ENCODE measurements at regions not wholly inside any gene's neighbourhood (a gene's known extent, or its start where the extent isn't known, plus 50 kb on each side); places are given as distances from the start of the nearest gene placed in this dataset.
"Not testable (repeated sequence)": the region's sequence is repeated elsewhere in the genome, so short reads cannot be mapped to it uniquely, and the experiment has no call there.

GRCh38 chr2:185274718-185275484 lies 463.7 kb upstream of the FSIP2 start:
- DNase-seq: no peak

- DNase-seq: not testable (repeated sequence)
These were observed 462.6 kb upstream of the FSIP2 start for GRCh38 chr2:185275979-185276378.

GRCh38 chr2:185278761-185279160 lies 459.8 kb upstream of the FSIP2 start:
- DNase-seq: no peak

- no peak for DNase-seq
These were observed 458.6 kb upstream of the FSIP2 start for GRCh38 chr2:185279999-185280398.

GRCh38 chr2:185284696-185285095 lies 453.9 kb upstream of the FSIP2 start:
- no peak for DNase-seq

- not testable (repeated sequence) for DNase-seq
These were observed 448.6 kb upstream of the FSIP2 start for GRCh38 chr2:185290012-185290411.

GRCh38 chr2:185291035-185291647 lies 447.5 kb upstream of the FSIP2 start:
- DNase-seq: peak; percentile 10 to 16

- no peak for DNase-seq
These were observed 438.7 kb upstream of the FSIP2 start for GRCh38 chr2:185299867-185300266.

GRCh38 chr2:185306119-185306518 lies 432.5 kb upstream of the FSIP2 start:
- no peak for DNase-seq

GRCh38 chr2:185316383-185316782 lies 422.2 kb upstream of the FSIP2 start:
- DNase-seq: no peak

- no peak for DNase-seq
These were observed 420.3 kb upstream of the FSIP2 start for GRCh38 chr2:185318271-185318724.

- no peak for DNase-seq
These were observed 402.7 kb upstream of the FSIP2 start for GRCh38 chr2:185335879-185336278.

- DNase-seq: no peak
These were observed 401.6 kb upstream of the FSIP2 start for GRCh38 chr2:185337033-185337432.

- DNase-seq: no peak
These were observed 400.5 kb upstream of the FSIP2 start for GRCh38 chr2:185338104-185338503.

- no peak for DNase-seq
These were observed 391.2 kb upstream of the FSIP2 start for GRCh38 chr2:185347445-185347844.

- no peak for DNase-seq
These were observed 377.8 kb upstream of the FSIP2 start for GRCh38 chr2:185360776-185361175.

- no peak for DNase-seq
These were observed 366.4 kb upstream of the FSIP2 start for GRCh38 chr2:185372188-185372587.

GRCh38 chr2:185373229-185373628 lies 365.4 kb upstream of the FSIP2 start:
- DNase-seq: no peak

- DNase-seq: no peak
These were observed 363.7 kb upstream of the FSIP2 start for GRCh38 chr2:185374878-185375277.

GRCh38 chr2:185375731-185376130 lies 362.9 kb upstream of the FSIP2 start:
- DNase-seq: no peak

- DNase-seq: no peak
These were observed 357.0 kb upstream of the FSIP2 start for GRCh38 chr2:185381631-185382030.

GRCh38 chr2:185384822-185385560 lies 353.6 kb upstream of the FSIP2 start:
- DNase-seq: no peak

- no peak for DNase-seq
These were observed 350.4 kb upstream of the FSIP2 start for GRCh38 chr2:185388226-185388625.

- no peak for DNase-seq
These were observed 347.1 kb upstream of the FSIP2 start for GRCh38 chr2:185391543-185391942.
